Myocyte (in vitro differentiated cells): ENCODE measurements at regions not wholly inside any gene's neighbourhood (a gene's known extent, or its start where the extent isn't known, plus 50 kb on each side); places are given as distances from the start of the nearest gene placed in this dataset.

ENCODE experiments used
- DNase-seq: peaks from one replicate; pipeline ENCODE4 v3.0.0-alpha.2; 2012; ENCODE audit warnings: low read depth

- no peak for DNase-seq
These were observed 290.9 kb downstream of the HS3ST3A1 start for GRCh38 chr17:13310858-13311257.

DNA sequence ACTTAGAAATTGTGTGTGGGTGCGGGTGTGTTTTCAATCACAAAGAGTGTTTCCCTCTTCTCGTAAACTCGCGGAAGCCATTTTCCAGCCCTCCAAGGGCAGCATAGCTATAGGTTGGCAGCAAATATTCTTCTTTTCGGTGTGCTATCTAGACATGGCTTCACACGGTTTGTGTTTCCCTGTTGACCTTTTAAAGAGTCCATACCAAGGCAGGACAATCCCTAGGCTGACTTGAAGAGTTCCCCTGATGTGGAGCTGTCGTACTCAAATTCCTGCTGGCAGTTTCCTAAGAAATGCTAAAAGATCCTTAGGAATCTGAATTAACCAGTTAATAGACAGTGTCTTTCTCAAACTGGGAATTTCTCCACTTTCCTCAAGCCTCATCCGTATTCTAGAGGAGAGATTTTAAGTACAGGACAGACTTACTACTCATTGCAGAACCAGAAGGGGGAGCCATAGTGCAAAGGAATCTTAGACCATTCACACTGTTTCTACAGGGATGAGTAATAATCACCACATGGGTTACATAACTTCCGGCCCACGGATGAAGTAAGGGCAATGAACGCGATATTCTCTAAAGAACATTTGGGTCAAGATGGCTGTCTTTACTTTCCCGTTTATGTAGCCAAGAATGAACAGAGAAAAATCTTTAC is 288.6 kb upstream of the ELAC2 start:
- DNase-seq, result peak; percentile 57

- no peak for DNase-seq
These were observed 285.2 kb upstream of the ELAC2 start for GRCh38 chr17:13302983-13303382.

GRCh38 chr17:13302419-13302818 is 284.6 kb upstream of the ELAC2 start:
- DNase-seq, result no peak

DNA sequence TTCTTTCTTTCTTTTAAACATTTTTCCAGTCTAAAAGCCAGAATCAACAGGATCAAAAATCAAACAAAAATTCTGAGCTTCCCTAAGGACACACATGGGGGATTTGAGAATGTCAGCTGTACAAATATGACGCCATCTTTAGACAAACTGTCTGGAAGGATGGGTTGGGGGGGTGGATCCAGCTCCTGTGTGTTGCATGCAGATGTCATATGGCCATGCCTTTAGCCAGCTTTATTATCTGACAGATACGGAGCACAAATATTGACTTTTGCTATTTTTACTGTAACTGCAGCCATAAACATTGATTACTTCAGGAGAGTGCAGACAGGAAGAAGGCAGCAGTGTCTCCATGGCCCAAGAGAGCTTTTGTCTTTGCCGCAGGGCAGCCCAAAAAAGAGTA is 279.4 kb upstream of the ELAC2 start:
- no peak for DNase-seq

- no peak for DNase-seq
These were observed 275.6 kb upstream of the ELAC2 start for GRCh38 chr17:13293421-13293820.

- DNase-seq, result no peak
These were observed 274.5 kb upstream of the ELAC2 start for GRCh38 chr17:13292291-13292690.

DNA sequence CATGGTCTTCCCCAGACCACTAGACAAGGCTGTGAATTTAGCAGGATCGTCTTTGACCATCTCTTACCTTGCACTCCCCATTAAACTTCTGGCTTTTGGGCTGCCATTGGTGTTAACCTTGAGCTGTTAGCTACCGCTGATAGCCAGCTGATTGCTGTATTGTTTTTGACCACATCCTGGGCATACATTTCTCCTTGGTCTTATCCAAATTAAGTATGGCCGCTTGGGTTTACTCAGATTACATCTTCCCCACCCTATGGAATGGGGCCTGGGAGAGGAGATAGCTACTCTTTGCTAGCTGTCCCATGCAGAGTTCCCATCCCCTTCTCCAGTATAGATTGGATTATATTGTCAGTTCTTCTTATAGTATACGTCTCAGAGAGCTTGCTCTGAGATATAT is 270.4 kb upstream of the ELAC2 start:
- no peak for DNase-seq

DNA sequence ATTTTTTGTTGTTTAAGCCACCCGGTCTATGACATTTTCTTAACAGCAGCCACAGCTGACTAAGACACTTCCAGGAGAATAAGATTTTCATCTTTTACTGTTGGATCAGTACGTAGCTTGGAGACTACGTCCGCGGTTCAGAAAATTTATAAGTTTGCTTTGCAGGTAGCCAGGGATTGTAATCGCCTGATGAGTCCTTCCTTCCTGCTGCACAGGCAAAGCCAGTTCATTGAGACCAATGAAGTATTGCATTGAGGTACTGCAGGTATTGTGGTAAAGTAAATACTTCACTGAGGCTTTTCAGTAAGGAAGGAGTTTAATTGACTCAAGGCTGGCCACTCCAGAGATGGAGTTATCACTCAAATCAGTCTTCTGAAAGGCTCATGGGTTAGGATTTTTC is 269.4 kb upstream of the ELAC2 start:
- DNase-seq, result no peak

GRCh38 chr17:13283606-13284005 is 265.8 kb upstream of the ELAC2 start:
- no peak for DNase-seq

DNA sequence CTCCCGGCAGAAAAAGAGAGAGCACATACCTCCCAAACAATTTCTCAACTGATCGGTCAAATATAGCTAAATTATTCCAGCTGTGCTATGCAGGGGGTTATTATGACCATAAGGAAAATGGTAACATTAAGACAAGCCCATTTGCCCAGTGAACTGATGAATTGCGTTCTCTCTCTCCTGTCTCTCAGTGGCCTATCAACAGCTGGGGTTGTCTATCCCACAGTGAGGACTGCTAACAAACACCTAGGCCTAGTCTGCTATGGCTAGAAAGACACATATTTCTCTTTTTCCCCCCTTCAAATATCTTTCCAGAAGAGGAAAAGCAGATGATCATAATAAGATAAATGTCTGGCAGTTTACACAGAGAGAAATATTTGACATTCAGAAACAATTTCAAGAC is 263.8 kb upstream of the ELAC2 start:
- no peak for DNase-seq

GRCh38 chr17:13273806-13274205 is 256.0 kb upstream of the ELAC2 start:
- DNase-seq, result no peak

GRCh38 chr17:13272296-13272695 is 254.5 kb upstream of the ELAC2 start:
- DNase-seq, result peak; percentile 33

DNA sequence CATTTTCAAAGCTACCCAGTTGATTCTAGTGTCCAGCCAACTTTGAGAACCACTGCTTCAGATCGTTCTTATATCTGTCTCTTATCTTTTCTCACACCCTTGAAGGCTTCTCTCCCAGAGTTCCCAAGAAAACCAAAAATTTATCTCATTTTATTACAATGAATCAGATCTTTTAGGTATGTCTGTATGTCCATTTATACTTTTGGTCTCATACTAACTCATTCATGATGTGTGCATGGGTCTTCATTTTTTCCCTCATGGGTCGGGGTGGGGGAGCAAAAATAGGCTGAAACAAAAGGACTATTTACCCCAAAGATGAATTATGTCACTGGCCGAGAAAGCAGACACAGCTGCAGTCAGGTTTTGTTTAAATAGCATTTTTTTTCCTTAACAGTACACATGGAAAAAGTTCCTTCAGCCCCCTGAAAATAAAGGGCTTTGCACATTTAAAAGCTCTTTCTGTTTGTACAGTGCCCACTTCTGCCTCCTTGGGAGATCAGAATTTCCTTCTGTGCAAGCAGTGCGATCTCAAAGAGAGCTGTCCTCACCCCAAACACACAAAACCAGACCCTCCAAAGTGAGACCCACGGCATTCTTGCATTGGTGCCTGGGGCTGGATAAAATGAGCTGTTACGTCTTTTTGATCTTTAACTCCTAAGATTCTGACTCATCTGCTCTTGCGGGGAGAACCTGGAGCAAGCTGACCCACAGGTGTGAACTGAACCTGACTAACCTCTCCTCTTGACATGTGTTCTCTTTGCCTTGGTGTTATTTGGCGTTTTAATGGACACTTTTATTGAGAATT is 251.2 kb upstream of the ELAC2 start:
- no peak for DNase-seq

- no peak for DNase-seq
These were observed 248.8 kb upstream of the ELAC2 start for GRCh38 chr17:13266606-13267005.

DNA sequence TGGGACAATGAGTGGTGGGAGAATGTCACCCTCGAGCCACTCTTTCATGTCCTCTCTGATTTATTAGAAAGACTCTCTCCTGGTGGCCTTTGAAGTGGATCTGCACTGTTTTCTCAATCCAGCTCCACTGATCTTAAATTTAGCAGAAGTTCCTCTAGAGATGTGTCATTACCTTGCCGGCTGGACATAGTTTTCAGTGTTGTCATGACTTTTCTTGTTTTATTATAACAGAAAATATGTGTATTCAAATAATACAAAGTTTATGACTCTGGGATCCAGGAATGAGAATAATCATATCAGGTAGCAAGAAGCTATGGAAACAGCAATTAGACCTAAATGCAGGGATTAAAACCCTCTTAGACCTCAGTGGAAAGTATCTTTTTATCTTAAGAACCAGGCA is 247.5 kb upstream of the ELAC2 start:
- no peak for DNase-seq

DNA sequence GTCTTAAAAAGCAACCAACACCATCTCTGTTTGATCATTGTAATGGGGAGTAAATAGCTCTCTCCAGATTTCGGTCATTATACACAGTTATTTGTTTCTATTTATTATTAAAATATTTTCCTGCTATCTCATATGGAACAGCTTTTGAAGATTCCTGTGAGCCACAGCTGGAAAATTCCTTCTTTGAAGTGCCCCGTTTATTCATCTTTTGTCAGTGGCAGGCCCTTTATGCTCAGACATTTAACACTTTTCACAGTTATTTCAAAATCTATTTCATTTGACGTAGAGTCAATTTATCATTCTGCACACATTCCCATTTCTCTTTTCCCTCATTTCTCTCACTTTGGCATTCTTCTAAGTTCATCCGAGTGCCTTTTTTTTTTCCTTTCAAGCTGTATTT is 245.9 kb upstream of the ELAC2 start:
- DNase-seq, result no peak

DNA sequence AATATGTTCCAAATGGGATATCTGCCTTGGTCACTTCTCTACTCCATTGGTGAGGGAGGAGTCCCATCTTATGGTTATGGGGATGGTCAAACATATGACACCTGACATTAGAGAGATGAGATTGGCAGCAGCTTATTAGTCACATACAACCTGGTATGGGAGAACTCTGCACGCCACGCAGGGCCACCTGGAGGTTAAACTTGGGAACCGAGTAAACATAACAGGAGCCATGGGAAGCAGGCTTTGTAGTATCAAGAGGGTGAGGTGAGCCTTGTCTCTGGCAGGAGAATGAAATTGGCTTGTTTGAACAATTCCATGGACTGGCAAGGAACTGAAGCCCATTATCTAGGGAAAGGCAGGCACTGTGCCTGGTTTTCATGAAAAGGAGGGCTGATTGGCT is 238.7 kb upstream of the ELAC2 start:
- no peak for DNase-seq

GRCh38 chr17:13253733-13254410 is 236.0 kb upstream of the ELAC2 start:
- no peak for DNase-seq

- peak; percentile 12 for DNase-seq
These were observed 226.7 kb upstream of the ELAC2 start for GRCh38 chr17:13244513-13244912.

DNA sequence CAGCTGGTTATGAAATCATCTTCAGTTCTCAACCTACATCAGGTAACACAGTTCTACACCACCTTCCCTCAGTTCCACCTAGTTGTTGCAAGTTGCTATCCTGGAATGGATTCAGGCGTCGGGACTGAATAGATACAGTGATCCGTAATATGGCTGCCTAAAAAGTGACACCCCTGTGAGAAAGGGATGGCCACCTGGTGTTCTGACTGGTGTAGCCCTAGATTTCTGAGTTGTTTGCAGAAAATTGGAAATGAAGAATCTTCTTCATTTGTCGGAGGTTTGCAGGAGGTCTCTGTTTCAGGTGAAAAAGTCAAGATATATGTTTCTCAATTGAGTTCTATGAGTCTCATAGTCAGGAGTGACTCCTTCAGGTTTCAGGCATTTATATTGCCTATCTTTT is 225.8 kb upstream of the ELAC2 start:
- DNase-seq, result no peak

DNA sequence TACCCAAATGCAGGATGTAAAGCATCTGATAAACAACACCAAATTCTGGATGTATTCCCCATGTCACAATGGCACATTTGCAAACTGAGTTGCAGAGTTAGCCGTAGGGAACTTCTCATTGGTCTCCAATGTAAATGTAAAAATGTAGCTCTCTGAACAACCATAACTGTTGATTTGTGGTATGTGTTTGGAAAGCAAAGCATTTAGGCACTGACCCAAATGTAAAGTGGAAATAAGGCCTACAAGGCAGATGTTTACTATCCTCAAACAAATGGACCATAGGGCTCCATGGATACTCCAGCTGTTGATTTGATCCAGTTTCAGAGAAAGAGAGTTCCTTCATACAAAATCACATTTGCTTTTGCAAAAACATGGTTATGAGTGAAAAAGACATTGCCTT is 223.0 kb upstream of the ELAC2 start:
- DNase-seq, result no peak
